ENCODE measurements at regions not wholly inside any gene's neighbourhood (a gene's known extent, or its start where the extent isn't known, plus 50 kb on each side); places are given as distances from the start of the nearest gene placed in this dataset.

GRCh38 chr5:38726279-38726678, 119.5 kb upstream of the OSMR start:
- ATAC-seq (replicated peaks) (peak in 1 of 2 donors; percentile 21), DNase-seq (no peak)
- H3K9me3 Mint-ChIP-seq, result peaks cover 0 to 3% of the 10 kb centered on the region in 2 donors
- H3K4me1 Mint-ChIP-seq, result no peaks in the 10 kb centered on the region
- H3K36me3 Mint-ChIP-seq, result no peaks in the 10 kb centered on the region
- no peak overlapping the region for H3K27ac Mint-ChIP-seq
- no peaks in the 10 kb centered on the region for H3K27me3 Mint-ChIP-seq
- H3K4me3 Mint-ChIP-seq, result no peak overlapping the region

DNA sequence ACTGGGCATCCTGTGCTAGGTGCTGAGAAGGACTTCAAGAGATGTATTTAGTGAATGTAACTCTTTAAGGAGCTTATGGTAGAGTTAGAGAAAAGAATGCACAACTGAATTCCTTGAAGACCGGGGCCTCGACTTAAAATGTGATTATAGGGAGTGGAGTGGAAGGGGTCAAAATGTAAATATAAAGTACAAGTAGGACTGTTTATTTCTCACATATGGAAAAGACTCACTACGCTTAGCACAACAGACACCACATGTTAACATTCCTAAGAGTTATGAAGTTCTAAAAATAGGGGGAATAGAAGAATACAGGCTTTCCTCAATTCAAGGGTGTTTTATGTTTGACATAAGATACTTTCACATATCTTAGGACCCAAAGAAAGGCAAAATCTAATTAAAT, 117.8 kb upstream of the OSMR start:
- Mint-ChIP-seq H3K27me3 (no peaks in the 10 kb centered on the region), H3K36me3 (no peaks in the 10 kb centered on the region), H3K27ac (no peak overlapping the region), H3K4me1 (no peaks in the 10 kb centered on the region), H3K4me3 (no peak overlapping the region), H3K9me3 (peaks cover 0 to 3% of the 10 kb centered on the region in 2 donors)
- ATAC-seq (replicated peaks) (no peak), DNase-seq (no peak)

GRCh38 chr5:38731461-38731860, 114.4 kb upstream of the OSMR start:
- peaks cover 0 to 4% of the 10 kb centered on the region in 2 donors for H3K27me3 Mint-ChIP-seq
- H3K4me3 Mint-ChIP-seq, result no peak overlapping the region
- H3K27ac Mint-ChIP-seq, result no peak overlapping the region
- H3K9me3 Mint-ChIP-seq, result peaks cover 0 to 4% of the 10 kb centered on the region in 2 donors
- H3K36me3 Mint-ChIP-seq, result no peaks in the 10 kb centered on the region
- ATAC-seq (replicated peaks) (no peak), DNase-seq (no peak)
- no peaks in the 10 kb centered on the region for H3K4me1 Mint-ChIP-seq

DNA sequence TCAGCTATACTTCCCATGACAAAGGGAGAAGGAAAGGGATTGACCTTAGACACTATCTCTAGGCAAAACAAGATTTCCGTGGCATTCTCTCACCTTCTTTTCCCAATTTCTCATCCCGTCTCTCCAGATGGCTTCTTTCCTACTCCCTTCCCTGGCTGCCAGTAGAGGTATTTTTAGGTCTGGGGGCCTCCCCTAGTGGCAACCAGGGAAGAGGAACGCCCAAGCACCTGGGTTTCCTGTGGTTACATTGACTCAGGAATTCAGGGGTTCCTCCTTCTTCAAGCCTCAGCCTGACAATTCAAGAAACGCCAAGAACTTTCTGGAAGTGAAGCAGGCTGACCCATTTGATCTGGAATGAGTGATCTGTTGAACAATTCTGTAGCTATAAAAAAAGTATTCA, 111.5 kb upstream of the OSMR start:
- Mint-ChIP-seq H3K4me3 (no peak overlapping the region), H3K36me3 (no peaks in the 10 kb centered on the region)
- ATAC-seq (replicated peaks), result no peak

DNA sequence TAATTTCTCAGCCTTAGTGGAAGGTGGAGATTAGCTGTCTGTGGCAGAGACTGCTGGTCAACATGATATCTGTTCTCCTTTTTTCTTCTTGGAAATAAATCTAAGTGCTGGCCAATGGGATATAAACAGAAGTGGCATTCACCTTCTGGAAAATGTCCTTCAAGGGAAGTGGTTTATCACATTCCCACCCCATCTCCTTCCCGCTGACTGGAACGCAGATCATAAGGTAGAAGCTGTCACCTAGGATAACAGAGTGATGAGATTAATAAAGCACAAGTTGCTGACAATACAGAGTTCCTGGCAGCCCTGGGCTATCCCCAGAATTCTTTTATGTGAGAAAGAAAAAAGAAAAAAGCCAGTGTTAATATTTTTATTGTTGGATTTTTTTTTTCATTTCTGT, 109.7 kb upstream of the OSMR start:
- Mint-ChIP-seq H3K27ac (no peak overlapping the region), H3K9me3 (peaks cover 3 to 5% of the 10 kb centered on the region in 2 donors), H3K27me3 (peaks cover 0 to 4% of the 10 kb centered on the region in 2 donors), H3K36me3 (no peaks in the 10 kb centered on the region), H3K4me3 (no peak overlapping the region), H3K4me1 (no peaks in the 10 kb centered on the region)
- no peak for ATAC-seq (replicated peaks)
- DNase-seq, result no peak

More for the DNA sequence above, 111.5 kb upstream of the OSMR start:
- peaks cover 0 to 4% of the 10 kb centered on the region in 2 donors for H3K27me3 Mint-ChIP-seq
- H3K27ac Mint-ChIP-seq, result no peak overlapping the region
- no peaks in the 10 kb centered on the region for H3K4me1 Mint-ChIP-seq
- peaks cover 3 to 5% of the 10 kb centered on the region in 2 donors for H3K9me3 Mint-ChIP-seq
- no peak for DNase-seq

DNA sequence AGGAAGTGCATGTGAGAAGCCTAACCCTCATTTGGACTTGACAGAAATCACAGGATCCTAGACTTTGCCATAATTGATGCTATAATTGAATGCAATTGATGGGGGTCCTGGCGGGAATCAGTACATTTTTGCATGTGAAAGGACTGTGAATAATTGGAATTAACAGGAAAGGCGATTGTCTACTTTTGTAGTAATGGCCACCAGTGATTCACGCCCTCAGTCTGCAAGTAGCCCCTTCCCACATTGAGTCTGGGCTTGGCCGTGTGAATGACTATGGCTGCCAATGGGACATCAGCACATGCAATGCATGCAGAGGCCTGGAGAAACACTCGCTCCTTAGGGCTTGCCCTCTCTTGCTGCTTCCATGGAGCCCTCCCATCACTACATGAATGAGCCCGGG, 107.8 kb upstream of the OSMR start:
- Mint-ChIP-seq H3K27ac (no peak overlapping the region), H3K27me3 (peaks cover 0 to 4% of the 10 kb centered on the region in 2 donors), H3K4me1 (no peaks in the 10 kb centered on the region), H3K4me3 (no peak overlapping the region), H3K36me3 (no peaks in the 10 kb centered on the region), H3K9me3 (peaks cover 7 to 10% of the 10 kb centered on the region in 2 donors)
- no peak for ATAC-seq (replicated peaks)
- DNase-seq, result no peak

DNA sequence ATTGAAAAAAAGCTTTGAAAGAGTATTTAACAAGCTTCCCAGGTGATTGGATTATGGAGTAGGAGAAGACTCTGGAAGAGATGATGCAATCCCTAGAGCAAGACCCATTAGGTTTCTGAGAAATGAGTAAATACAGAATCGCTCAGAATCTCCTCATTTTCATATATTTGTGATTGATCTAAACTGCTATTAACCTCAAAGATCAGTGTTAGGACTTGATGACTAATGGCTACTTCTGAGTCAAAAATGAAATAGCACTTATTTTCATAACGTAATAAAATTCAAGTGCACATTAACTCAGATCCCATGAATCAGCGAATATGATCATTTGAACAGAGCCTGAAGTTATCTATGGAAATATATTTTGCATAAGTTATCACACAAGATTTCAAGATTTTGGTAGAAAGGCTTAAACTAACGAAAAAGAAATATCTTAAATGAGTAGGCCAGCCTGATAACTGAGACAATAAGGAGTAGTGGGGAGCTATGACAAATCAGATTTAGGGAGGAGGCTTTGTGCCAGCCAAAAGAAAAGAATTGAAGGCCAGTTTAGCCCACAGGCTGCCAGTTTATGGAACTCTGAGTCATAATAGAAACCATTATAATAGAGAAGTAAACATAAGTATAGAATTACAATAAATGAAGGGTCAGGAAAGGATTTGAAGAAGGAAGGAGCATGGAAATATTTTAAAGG, 106.7 kb upstream of the OSMR start:
- H3K9me3 Mint-ChIP-seq, result peaks cover 15 to 19% of the 10 kb centered on the region in 2 donors
- ATAC-seq (replicated peaks) (no peak), DNase-seq (no peak)
- H3K27ac Mint-ChIP-seq, result no peak overlapping the region
- H3K27me3 Mint-ChIP-seq, result peaks cover 0 to 4% of the 10 kb centered on the region in 2 donors
- no peak overlapping the region for H3K4me3 Mint-ChIP-seq
- H3K4me1 Mint-ChIP-seq, result no peaks in the 10 kb centered on the region
- no peaks in the 10 kb centered on the region for H3K36me3 Mint-ChIP-seq

- no peak overlapping the region for H3K4me3 Mint-ChIP-seq
These were observed 106.1 kb upstream of the OSMR start for GRCh38 chr5:38739705-38740045.

DNA sequence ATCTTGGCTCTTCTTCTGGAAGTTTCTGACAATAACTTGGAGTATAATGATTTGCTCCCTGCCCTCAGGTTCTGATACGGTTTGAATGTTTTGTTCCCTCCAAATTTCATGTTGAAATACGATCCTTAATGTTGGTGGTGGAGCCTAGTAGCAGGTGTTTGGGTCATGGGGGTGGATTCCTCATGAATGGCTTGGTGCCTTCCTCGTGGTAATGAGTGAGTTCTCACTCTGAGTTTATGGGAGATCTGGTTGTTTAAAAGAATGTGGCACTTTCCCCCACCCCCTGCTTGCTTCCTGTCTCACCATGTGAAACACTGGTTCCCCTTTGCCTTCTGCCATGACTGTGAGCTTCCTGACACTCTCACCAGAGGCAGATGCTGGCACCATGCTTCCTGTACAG, 103.0 kb upstream of the OSMR start:
- Mint-ChIP-seq H3K4me1 (no peaks in the 10 kb centered on the region), H3K27ac (no peak overlapping the region), H3K4me3 (no peak overlapping the region), H3K9me3 (peaks cover 15 to 19% of the 10 kb centered on the region in 2 donors), H3K27me3 (no peaks in the 10 kb centered on the region), H3K36me3 (no peaks in the 10 kb centered on the region)
- ATAC-seq (replicated peaks) (no peak), DNase-seq (no peak)

More at GRCh38 chr5:38739705-38740045, 106.1 kb upstream of the OSMR start:
- no peaks in the 10 kb centered on the region for H3K4me1 Mint-ChIP-seq
- no peak overlapping the region for H3K27ac Mint-ChIP-seq
- ATAC-seq (replicated peaks) (no peak), DNase-seq (no peak)
- H3K36me3 Mint-ChIP-seq, result no peaks in the 10 kb centered on the region
- peaks cover 0 to 4% of the 10 kb centered on the region in 2 donors for H3K27me3 Mint-ChIP-seq
- H3K9me3 Mint-ChIP-seq, result peaks cover 15 to 19% of the 10 kb centered on the region in 2 donors

GRCh38 chr5:38743562-38743961, 102.2 kb upstream of the OSMR start:
- Mint-ChIP-seq H3K36me3 (no peaks in the 10 kb centered on the region), H3K4me3 (no peak overlapping the region), H3K4me1 (no peaks in the 10 kb centered on the region), H3K27ac (no peak overlapping the region), H3K9me3 (peaks cover 14 to 16% of the 10 kb centered on the region in 2 donors), H3K27me3 (no peaks in the 10 kb centered on the region)
- DNase-seq, result no peak
- no peak for ATAC-seq (replicated peaks)

- Mint-ChIP-seq H3K4me3 (no peak overlapping the region), H3K27ac (no peak overlapping the region), H3K4me1 (no peaks in the 10 kb centered on the region), H3K27me3 (peaks cover 0 to 5% of the 10 kb centered on the region in 2 donors), H3K9me3 (peaks cover 13% of the 10 kb centered on the region in 2 donors), H3K36me3 (no peaks in the 10 kb centered on the region)
- no peak for DNase-seq
- no peak for ATAC-seq (replicated peaks)
These were observed 99.7 kb upstream of the OSMR start for GRCh38 chr5:38745836-38746732.

DNA sequence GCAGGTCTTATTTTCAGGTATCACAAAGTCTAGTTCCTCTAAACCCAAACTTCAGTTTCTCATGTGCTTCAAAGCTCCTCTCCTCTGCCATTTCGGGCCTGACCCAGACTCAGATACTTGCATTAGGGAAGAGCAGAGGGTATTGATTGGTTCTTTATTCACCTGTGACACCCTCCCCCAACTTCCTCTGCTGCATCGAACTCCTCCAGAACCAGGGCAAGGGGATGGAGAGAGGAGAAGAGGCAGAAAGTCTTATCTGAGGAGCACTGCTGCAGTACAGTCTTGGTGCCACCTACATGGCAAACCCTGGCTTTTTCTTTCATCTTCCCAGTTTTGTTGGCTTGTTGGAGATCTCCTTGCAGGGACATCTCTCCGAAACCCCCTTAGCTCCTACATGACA, 96.0 kb upstream of the OSMR start:
- H3K36me3 Mint-ChIP-seq, result no peaks in the 10 kb centered on the region
- no peak overlapping the region for H3K4me3 Mint-ChIP-seq
- H3K27ac Mint-ChIP-seq, result no peak overlapping the region
- DNase-seq, result no peak
- H3K4me1 Mint-ChIP-seq, result no peaks in the 10 kb centered on the region
- peaks cover 0 to 2% of the 10 kb centered on the region in 2 donors for H3K9me3 Mint-ChIP-seq
- H3K27me3 Mint-ChIP-seq, result peaks cover 0 to 5% of the 10 kb centered on the region in 2 donors
- ATAC-seq (replicated peaks), result no peak

- Mint-ChIP-seq H3K4me3 (no peak overlapping the region), H3K4me1 (no peaks in the 10 kb centered on the region)
- no peak for ATAC-seq (replicated peaks)
These were observed 94.7 kb upstream of the OSMR start for GRCh38 chr5:38751103-38751502.

DNA sequence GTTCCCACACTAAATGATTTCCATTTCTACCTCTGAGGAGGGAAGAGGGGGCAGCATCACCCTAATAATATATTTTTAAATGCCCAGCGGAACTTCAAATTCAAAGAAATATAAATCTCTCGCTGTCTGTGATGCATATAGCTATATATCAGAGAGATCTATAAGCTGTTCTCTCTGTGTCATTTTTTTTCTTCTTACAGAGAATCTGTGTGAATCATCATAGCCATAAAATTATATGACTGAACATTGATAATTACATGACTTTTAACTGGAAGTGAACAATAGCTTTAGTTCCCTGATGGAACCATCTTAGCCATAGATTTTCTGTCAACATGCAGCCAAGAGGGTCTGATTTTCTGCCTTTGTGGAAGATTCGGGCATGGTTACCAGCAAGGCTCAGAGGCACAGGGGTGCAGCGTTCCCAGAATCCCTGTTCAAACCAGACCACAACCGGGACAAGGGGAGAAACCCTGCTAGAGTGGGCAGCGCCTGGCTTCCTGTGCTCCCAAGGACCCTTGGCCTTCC, 93.7 kb upstream of the OSMR start:
- Mint-ChIP-seq H3K27ac (no peak overlapping the region), H3K4me1 (no peaks in the 10 kb centered on the region), H3K9me3 (peaks cover 0 to 2% of the 10 kb centered on the region in 2 donors), H3K4me3 (no peak overlapping the region), H3K27me3 (peaks cover 0 to 5% of the 10 kb centered on the region in 2 donors), H3K36me3 (no peaks in the 10 kb centered on the region)
- no peak for ATAC-seq (replicated peaks)
- no peak for DNase-seq

More at GRCh38 chr5:38751103-38751502, 94.7 kb upstream of the OSMR start:
- Mint-ChIP-seq H3K9me3 (peaks cover 0 to 2% of the 10 kb centered on the region in 2 donors), H3K36me3 (no peaks in the 10 kb centered on the region), H3K27ac (no peak overlapping the region), H3K27me3 (peaks cover 0 to 5% of the 10 kb centered on the region in 2 donors)
- DNase-seq, result no peak
